ENCODE measurements at regions not wholly inside any gene's neighbourhood (a gene's known extent, or its start where the extent isn't known, plus 50 kb on each side); places are given as distances from the start of the nearest gene placed in this dataset.

- H3K27ac ChIP-seq, result no peak overlapping the region
- intact Hi-C loops (cut with DNase I), result no loop called here
- DNase-seq, result no peak
- no peaks in the 10 kb centered on the region for H3K9me3 ChIP-seq
- no peaks in the 10 kb centered on the region for H3K4me1 ChIP-seq
- no peaks in the 10 kb centered on the region for H3K36me3 ChIP-seq
- no peak overlapping the region for H3K4me3 ChIP-seq
- no peak for TF ChIP-seq CTCF (IDR thresholded peaks at IDR 0.05)
- no peaks in the 10 kb centered on the region for H3K27me3 ChIP-seq
- no peak for ATAC-seq
Measured at GRCh38 chr10:8992009-8992408, 937.5 kb downstream of the GATA3 start.

GRCh38 chr10:8993864-8994263, 939.4 kb downstream of the GATA3 start:
- Histone ChIP-seq H3K27ac (no peak overlapping the region), H3K27me3 (no peaks in the 10 kb centered on the region), H3K4me1 (no peaks in the 10 kb centered on the region), H3K4me3 (no peak overlapping the region), H3K9me3 (no peaks in the 10 kb centered on the region), H3K36me3 (no peaks in the 10 kb centered on the region)
- ATAC-seq, result no peak
- no peak for TF ChIP-seq CTCF (IDR thresholded peaks at IDR 0.05)
- no peak for DNase-seq
- intact Hi-C loops (cut with DNase I), result no loop called here

- no peaks in the 10 kb centered on the region for H3K4me1 ChIP-seq
- H3K4me3 ChIP-seq, result no peak overlapping the region
- no peaks in the 10 kb centered on the region for H3K27me3 ChIP-seq
- no peaks in the 10 kb centered on the region for H3K36me3 ChIP-seq
- H3K9me3 ChIP-seq, result no peaks in the 10 kb centered on the region
- no peak overlapping the region for H3K27ac ChIP-seq
- ATAC-seq (no peak), DNase-seq (no peak)
- no peak for TF ChIP-seq CTCF (IDR thresholded peaks at IDR 0.05)
- intact Hi-C loops (cut with DNase I), result no loop called here
Measured at GRCh38 chr10:8998751-8999150, 944.3 kb downstream of the GATA3 start.

- Histone ChIP-seq H3K27me3 (no peaks in the 10 kb centered on the region), H3K4me1 (no peaks in the 10 kb centered on the region), H3K9me3 (no peaks in the 10 kb centered on the region), H3K4me3 (no peak overlapping the region), H3K36me3 (no peaks in the 10 kb centered on the region), H3K27ac (no peak overlapping the region)
- DNase-seq (no peak), ATAC-seq (no peak)
- TF ChIP-seq CTCF (IDR thresholded peaks at IDR 0.05), result no peak
- intact Hi-C loops (cut with DNase I), result no loop called here
Measured at GRCh38 chr10:9003122-9003521, 948.6 kb downstream of the GATA3 start.

- DNase-seq (no peak), ATAC-seq (no peak)
- Histone ChIP-seq H3K9me3 (no peaks in the 10 kb centered on the region), H3K36me3 (no peaks in the 10 kb centered on the region), H3K27me3 (no peaks in the 10 kb centered on the region), H3K27ac (no peak overlapping the region), H3K4me1 (no peaks in the 10 kb centered on the region), H3K4me3 (no peak overlapping the region)
- intact Hi-C loops (cut with DNase I), result no loop called here
- no peak for TF ChIP-seq CTCF (IDR thresholded peaks at IDR 0.05)
Measured at GRCh38 chr10:9004736-9005135, 950.2 kb downstream of the GATA3 start.
